IPS-NIHi7 (cell line): ENCODE measurements at regions not wholly inside any gene's neighbourhood (a gene's known extent, or its start where the extent isn't known, plus 50 kb on each side); places are given as distances from the start of the nearest gene placed in this dataset.
"Not testable (repeated sequence)": the region's sequence is repeated elsewhere in the genome, so short reads cannot be mapped to it uniquely, and the experiment has no call there.

Source experiments
- DNase-seq: peaks from one replicate; pipeline ENCODE4 v3.0.0; 2012; ENCODE audit warnings: mixed read lengths; ENCODE audit errors: extremely low spot score

- no peak for DNase-seq
Measured at GRCh38 chrX:106356580-106356979, 188.5 kb downstream of the PWWP3B start.

- DNase-seq = no peak
Measured at GRCh38 chrX:106363214-106363613, 195.1 kb downstream of the PWWP3B start.

- DNase-seq = no peak
Measured at GRCh38 chrX:106378616-106379015, 210.5 kb downstream of the PWWP3B start.

DNA sequence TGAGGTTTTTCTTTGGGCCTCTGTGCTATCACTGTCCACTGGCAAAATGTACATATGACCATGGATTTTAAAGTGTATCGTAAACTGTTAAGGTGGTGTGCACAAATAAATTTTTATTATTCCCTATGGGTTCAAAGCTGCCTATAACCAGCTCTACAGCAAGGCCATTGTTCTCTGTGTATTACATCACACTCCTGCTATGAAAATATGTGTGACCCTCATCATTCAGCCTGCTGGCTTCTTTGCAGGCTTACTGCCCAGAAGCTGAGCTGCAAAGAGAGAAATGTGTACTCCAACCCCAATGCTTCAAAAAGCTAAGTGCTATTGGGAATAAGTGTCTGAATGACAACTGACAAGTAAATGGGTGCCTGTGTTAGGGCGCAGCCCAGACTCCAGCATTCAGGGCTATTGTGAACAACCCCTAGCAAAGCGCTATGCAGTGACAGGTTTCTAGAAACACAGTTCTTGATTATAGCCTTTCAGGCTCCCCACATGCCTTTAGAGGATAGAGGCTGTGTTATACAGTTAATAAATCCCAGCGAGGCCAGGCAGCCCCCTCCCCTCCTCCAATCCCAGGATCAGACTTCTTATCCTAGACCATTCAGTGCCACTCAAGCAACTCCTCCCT is 220.4 kb upstream of the RADX start:
- no peak for DNase-seq

DNA sequence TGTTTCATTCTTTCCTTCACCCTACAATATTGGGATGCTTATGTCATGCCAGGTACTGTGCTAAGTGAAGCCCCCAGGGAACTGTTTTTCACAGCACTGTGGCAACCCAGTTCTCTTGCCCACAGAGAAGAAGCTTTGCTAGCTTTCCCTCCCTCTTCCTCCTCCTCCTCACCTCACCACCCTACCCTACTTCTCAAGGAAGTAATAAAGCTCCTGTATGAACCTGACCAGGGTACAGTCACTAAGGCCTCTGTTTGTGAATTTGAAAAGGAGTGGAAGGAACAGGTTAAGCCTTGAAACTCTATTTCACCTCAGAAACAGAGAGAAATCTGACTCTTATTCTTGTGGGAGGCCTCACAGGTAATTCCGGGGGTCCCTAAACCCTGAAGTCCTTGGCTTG is 219.4 kb upstream of the RADX start:
- no peak for DNase-seq

DNA sequence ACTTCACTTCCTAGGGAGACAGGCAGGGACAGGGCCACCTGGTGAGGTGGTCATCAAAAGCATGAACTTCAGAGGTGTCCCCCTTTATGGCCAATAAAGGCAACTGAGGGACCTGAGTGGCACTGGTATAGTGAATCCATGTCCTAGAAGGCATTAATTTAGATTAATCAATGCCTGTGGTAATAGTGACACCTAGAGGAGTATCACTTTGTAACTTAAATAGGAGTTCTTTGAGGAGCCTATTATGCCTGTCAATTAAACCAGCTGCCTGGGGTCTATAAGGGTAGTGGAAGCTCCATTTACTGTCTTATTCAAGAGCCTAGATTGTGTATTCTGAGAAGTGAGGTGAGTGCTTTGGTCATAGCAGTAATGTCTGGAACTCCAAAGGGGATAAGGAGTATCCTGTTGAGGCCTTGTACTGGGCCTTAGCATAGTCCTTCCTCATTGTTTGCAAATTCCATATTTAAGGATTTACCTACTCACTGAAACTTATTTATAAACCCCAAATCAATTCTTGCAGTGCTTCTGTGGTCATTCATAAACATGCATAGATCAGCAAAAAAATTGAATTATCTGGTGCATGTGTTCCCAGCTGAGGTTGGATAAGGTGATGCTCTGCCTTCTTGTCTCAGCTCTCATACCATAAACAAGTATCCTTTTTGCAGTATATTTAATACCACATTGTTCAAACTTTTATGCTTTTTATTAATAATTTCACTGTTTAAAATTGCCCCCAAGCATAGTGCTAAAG is 213.8 kb upstream of the RADX start:
- DNase-seq = peak; percentile 33

GRCh38 chrX:106401965-106402559 is 209.7 kb upstream of the RADX start:
- no peak for DNase-seq

DNA sequence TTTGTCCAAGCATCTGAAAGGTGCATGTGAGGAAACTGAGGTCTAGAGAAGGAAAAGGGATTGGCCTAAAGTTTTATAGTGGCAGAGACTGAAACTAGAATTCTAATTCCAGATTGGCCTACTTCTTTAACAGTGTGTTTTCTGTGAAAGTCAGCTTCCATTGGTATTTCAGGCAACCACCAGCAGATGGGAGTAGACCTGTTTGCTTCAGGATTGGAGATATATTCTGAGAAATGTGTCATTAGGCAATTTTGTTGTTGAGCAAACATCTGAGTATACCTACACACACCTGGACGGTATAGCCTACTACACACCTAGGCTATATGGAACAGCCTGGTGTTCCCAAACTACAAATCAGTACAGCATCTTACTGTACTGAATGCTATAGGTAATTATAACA is 207.3 kb upstream of the RADX start:
- DNase-seq = peak; percentile 30

DNA sequence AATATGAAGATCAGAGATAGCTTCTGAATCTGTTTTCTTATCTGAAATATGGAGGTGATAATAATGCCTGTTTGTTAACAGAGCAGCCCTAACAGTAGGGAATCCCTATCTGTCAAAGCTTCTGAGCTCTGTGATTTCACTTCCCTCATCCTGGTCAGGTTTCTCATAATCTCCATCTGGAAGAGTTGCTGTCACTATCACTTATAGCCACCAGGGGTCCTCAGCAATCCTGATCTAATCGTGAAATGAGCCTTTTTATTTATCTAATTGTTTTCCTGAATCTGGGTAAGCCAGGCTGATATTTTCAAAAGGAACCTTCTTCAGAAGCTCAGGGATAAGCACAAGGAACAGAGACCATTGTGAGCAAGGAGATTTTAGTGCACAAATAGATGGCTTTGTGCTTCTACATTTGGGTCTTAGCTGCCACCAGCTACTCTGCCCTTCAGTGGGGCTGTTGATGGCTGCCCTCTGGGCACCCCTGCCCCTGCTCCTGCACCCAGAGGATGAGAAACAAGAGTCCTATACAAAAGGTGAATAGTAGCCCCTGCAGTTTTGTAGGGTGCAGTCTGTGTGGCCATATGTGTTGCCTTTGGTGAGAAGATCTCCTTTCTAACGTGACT is 196.4 kb upstream of the RADX start:
- DNase-seq = peak; percentile 57

GRCh38 chrX:106436691-106437090 is 175.1 kb upstream of the RADX start:
- no peak for DNase-seq

DNA sequence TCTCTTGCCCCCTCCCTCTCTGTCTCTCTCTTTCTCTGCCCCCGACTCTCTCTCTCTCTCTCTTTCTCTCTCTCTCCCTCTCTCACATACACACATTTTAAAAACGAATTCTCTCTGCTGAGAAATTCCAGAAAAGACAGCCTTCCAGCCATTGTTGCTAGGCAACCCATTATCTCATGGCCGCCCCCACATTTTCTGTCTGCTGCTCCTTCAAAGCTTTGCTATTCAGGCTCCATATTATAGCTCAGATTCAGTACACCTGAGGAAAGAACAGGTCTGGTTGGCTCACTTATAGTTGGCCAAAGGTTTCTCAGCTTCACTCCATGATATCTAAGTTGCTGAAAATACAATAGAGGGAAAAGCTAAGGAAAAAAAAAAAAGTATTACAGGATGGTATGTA is 174.4 kb upstream of the RADX start:
- peak; percentile 10 for DNase-seq

DNA sequence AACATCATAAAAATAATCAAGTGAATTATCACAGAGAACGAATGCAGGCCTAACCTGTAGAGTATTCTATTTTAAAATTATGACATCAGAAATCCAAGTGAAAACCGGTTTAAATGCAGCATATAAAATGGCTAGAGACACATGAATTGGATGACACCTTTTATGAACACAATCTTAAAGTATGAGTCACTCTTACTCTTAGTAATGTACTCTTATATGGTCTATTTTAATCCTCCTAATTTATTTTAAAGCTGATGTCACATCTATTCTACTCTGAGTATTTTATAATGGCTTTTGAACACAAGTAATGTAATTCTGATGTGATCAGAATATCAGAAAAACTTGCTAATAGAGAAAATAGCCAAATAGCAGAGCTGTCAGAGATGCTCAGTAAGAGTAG is 161.4 kb upstream of the RADX start:
- no peak for DNase-seq

DNA sequence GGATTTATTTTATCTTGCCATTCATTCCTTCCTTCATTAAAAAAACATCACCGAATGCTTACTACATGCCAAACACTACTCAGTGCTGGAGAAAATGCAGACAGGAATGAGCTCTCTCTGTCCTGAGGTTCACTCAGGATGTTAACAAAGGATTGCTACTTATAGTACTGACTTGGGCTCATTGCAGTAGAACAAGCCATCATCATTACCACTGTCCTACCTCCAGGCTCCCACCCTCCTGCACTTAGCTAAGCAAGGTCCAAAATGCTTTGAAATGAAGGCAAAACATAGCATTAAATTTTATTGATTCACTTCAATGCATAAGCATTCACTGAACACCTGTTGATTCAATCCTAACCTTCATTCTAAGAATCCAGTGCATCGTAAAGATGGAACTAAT is 159.8 kb upstream of the RADX start:
- no peak for DNase-seq

DNA sequence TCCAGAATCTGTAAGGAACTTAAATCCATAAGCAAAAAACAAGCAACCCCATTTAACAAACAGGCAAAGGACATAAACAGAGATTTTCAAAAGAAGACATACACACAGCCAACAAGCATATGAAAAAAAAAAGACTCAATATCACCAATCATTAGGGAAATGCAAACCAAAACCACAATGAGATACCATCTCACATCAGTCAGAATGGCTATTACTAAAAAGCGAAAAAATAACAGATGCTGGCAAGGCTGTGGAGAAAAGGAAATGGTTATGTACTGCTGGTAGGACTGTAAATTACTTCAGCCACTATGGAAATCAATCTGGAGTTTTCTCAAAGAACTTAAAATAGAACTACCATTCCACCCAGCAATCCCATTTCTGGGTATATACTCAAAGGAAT is 156.8 kb upstream of the RADX start:
- no peak for DNase-seq

- no peak for DNase-seq
Measured at GRCh38 chrX:106457802-106458201, 154.0 kb upstream of the RADX start.

DNA sequence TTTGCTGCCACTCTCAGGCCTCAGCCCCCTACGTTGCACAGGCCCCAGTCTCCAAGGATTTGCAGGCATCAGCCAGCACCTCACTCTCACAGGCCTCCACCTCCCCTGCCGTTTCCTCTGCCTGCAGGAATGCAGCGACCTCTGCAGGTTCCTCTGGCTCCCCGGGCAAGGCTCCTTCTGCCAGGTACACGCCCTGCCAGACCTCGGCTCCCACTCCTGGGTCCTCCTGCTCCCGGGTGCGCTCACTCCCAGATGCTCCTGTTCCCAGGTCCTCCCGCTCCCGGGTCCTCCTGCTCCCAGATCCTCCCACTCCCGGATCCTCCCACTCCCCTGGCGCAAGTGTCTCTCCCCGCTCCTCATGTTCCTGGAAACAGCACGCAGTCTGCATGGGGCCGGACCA is 144.4 kb upstream of the RADX start:
- DNase-seq = peak; percentile 62

GRCh38 chrX:106467943-106468342 is 143.8 kb upstream of the RADX start:
- no peak for DNase-seq

- no peak for DNase-seq
Measured at GRCh38 chrX:106468433-106468832, 143.3 kb upstream of the RADX start.

DNA sequence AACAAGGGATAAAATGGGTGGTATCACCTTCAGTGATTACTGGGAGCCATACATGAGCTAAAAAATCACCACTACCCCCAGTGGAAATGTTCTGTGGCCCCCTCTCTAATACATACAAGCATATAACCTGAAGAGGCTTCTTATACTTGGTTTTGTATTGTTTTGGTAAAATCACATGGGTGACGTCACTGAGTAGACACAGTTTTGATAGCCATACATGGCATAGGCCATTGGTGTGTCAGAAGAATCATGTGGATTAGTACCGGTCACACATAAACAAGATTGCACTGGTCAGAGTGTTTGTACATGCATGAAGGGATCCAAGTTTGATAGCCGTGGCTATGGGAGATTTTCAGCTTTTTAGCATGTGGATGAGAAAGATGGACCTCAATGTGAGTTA is 131.9 kb upstream of the RADX start:
- DNase-seq = no peak

DNA sequence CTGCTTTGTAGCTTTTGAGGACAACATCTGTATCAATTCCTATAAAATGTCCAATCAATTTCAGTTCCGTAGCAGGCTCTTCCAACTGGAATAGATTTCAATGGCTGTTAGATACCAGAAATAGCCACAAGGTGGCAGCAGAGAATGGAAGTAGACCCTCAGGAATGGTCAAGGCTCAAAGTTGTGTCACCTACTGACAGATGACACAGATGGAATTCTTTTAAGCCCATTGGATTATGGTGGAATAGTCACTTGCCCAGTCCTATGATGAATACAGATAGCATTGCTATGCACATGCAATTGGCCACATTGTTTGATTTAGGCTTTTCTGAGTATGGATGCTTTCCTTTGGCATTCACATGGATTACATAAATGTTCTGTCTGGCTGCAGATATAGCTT is 130.4 kb upstream of the RADX start:
- DNase-seq = peak; percentile 58

GRCh38 chrX:106484233-106484632 is 127.5 kb upstream of the RADX start:
- DNase-seq = no peak

DNA sequence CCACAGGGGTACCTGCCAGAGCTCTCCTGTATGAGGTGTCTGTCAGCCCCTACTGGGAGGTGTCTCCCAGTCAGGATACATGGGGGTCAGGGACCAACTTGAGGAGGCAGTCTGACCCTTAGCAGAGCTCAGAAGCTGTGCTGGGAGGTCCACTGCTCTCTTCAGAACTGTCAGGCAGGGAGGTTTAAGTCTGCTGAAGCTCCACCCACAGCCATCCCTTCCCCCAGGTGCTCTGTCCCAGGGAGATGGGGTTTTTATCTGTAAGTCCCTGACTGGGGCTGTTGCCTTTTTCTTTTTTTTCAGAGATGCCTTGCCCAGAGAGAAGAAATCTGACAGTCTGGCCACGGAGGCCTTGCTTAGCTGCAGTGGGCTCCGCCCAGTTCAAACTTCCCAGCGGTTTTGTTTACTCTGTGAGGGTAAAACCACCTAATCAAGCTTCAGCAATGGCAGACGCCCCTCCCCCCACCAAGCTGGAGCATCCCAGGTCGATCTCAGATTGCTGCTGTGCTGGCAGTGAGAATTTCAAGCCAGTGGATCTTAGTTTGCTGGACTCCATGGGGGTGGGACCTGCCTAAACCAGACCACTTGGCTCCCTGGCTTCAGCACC is 118.5 kb upstream of the RADX start:
- not testable (repeated sequence) for DNase-seq
